ENCODE measurements at regions not wholly inside any gene's neighbourhood (a gene's known extent, or its start where the extent isn't known, plus 50 kb on each side); places are given as distances from the start of the nearest gene placed in this dataset.
"Not testable (repeated sequence)": the region's sequence is repeated elsewhere in the genome, so short reads cannot be mapped to it uniquely, and the experiment has no call there.

DNA sequence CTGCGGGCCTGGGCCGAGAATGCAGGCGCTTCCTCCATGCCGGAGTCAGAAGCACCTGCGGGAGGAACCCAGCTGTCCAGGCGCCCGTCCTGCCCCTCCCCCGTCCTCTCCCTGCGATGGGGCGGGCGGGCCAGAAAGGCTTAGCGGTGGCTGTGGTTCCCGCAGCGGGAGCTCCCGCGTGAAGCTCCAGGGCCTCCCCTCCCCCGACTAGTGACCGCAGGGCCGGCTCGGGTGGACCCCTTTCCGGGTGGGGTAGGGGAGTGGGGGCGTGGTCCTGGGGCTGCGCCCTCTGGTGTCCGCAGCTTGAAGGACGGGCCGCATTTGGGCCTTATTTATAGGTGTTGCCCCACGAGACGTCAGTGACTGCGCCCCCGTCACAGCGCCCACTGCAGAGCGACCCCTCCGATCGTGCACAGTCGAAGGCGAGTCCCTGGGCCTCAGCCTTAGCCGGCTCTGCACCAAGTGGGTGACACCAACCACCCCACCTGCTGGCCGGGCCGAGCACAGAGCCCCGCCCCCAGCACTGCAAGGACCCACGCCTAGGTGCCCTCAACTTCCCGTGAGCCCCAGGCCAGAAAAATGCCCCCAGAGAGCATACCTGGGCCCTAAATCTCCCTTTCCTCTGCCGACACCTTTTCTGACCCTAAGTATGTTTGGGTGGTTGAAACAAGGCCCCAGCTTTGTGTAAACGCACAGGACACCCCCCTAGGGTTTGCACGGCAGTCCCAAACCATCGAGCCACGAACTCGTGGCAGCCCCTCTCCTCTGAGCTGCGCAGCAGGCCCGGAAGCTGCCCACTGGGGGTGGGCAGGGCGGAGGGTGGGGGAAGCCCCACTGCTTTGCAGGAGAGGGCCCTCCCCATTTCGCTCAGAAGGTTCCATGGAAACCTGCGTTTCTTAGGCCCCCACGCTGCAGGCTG lies 252.4 kb downstream of the ANKRD30B start:
- H3K27me3 ChIP-seq (ENCODE audit: control insufficient read depth, insufficient read depth, low read length); H3K4me3 ChIP-seq (ENCODE audit: insufficient read depth, low read depth, low read length); H3K36me3 ChIP-seq (replicated peaks; ENCODE audit: control insufficient read depth, insufficient read depth, low read length); DNase-seq: not testable (repeated sequence)

GRCh38 chr18:15001038-15001794 lies 253.2 kb downstream of the ANKRD30B start:
- H3K36me3 ChIP-seq (replicated peaks; ENCODE audit: control insufficient read depth, insufficient read depth, low read length); H3K27me3 ChIP-seq (ENCODE audit: control insufficient read depth, insufficient read depth, low read length); H3K4me3 ChIP-seq (ENCODE audit: insufficient read depth, low read depth, low read length): not testable (repeated sequence)
- peak; percentile 5 for DNase-seq

DNA sequence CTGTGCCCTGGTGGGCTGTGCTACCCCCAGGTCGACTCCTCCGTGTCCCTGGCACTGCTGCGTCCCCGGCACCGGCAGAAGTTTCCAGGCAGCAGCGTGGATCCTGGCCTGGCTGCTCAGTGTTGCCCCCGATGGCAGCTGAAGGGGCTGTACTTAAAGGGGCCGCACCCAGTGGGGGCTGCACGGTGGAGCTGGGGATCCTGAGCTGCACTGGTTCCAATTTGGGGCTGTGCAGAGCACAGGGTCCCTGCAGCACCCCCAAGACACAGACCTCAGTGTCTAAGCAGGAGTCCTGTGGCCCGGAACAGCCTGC lies 253.8 kb downstream of the ANKRD30B start:
- not testable (repeated sequence) for H3K36me3 ChIP-seq (replicated peaks; ENCODE audit: control insufficient read depth, insufficient read depth, low read length); H3K27me3 ChIP-seq (ENCODE audit: control insufficient read depth, insufficient read depth, low read length); H3K4me3 ChIP-seq (ENCODE audit: insufficient read depth, low read depth, low read length)
- peak; percentile 2 for DNase-seq

DNA sequence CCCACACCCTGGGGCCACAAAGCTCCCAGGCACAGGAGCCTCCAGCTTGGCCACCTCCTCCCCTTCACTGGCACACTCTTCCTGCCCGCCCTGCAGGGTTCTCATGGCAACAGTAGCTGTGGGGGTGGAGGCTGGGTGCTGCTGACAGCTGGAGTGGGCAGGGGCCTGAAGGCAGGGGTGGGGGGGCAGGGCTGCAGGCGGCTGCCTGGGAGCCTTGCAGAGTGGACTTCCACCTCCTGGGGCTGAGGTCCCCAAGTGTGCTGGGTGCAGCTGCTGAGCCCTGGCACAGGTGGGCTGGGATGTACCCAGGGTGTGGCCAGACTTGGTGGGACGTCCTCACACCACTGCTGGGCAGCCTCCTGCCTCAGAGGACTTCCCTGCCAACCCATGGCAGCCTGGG lies 254.8 kb downstream of the ANKRD30B start:
- DNase-seq; H3K36me3 ChIP-seq (replicated peaks; ENCODE audit: control insufficient read depth, insufficient read depth, low read length); H3K27me3 ChIP-seq (ENCODE audit: control insufficient read depth, insufficient read depth, low read length): not testable (repeated sequence)

DNA sequence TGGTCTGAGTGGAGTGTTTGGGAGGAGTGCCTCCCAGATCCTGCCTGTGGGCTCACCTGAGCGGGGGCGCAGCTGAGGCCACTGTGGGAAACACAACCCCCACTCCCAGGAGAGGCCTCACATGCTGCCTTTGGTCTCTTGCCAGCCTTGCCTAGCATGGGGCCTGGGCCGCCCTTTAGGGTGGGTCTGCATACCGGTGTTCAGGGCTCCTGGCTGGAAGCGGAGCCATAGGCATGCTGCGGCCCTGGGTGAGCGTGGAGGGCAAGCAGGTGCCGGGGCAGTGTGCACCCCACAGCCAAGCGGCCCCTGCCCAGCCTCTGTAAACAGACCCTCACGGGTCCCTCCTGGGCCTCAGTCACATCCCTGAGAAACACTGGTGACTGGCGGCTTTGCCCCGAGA lies 255.3 kb downstream of the ANKRD30B start:
- not testable (repeated sequence) for H3K4me3 ChIP-seq (ENCODE audit: insufficient read depth, low read depth, low read length); DNase-seq

More for the DNA sequence above, 254.8 kb downstream of the ANKRD30B start:
- H3K4me3 ChIP-seq (ENCODE audit: insufficient read depth, low read depth, low read length), result not testable (repeated sequence)

DNA sequence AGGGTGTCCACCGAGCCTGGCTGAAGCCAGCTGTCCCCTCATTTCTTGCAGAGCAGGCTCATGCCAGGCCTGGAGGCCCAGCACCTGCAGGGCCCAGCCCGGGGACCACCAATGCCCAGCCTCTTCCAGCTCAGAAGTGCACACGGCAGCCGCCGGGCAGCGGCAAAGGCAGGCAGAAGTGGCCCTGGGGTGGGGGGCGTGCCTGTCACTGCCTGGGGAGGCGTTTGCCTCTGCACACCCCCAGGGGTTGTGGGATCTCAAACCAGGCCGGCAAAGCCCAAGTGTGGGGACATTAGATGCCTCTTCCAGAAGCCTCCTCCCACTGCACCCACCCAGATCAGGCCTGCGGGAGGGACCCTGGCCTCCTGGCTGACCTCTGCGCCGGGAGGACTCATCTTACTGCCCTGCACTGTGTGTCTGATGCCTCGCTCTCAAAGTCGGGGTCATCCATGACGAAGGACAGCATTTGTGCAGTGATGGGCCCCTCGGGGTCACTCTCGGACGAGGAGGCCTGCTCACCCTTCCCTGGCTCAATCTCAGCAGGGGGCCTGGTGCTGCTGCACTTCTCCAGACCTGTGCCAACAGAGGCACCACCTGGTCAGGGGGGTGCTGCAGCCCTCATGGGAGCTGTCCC lies 255.8 kb downstream of the ANKRD30B start:
- DNase-seq; H3K27me3 ChIP-seq (ENCODE audit: control insufficient read depth, insufficient read depth, low read length); H3K4me3 ChIP-seq (ENCODE audit: insufficient read depth, low read depth, low read length); H3K36me3 ChIP-seq (replicated peaks; ENCODE audit: control insufficient read depth, insufficient read depth, low read length): not testable (repeated sequence)

More for the DNA sequence above, 255.3 kb downstream of the ANKRD30B start:
- not testable (repeated sequence) for H3K36me3 ChIP-seq (replicated peaks; ENCODE audit: control insufficient read depth, insufficient read depth, low read length); H3K27me3 ChIP-seq (ENCODE audit: control insufficient read depth, insufficient read depth, low read length)

DNA sequence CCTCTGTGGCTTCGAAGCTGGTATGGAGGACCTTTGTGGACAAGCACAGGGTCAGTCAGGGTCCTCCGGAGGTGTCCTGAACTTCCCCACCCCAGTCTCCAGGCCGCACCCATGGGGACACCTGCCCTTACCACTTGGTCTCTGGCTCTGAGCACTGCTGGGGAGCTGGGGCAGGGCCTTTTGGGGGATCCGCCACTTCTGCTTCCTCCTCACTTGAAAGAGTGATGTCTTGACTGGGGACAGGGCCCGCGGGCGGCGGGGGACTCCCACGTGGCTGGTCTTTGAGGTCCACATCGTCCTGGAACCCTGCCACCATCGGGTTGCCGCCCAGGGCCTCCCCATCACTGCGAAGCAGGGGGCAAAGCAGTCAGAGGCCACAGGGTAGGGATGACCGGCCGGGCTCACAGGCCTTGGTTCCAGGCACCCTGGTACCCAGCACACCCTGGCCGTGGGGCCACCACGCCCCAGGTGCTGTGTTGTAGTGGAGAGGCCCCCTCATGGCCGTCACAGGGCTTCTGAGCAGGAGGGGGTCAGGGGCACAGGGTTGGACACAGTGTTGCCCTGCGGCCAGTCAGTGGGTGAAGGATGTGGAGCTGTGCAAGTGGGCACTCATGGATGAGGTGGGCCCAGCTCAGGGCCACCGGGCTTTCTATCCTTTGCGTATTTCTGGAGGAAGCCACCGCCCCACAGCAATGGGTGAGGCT lies 256.4 kb downstream of the ANKRD30B start:
- H3K4me3 ChIP-seq (ENCODE audit: insufficient read depth, low read depth, low read length); H3K36me3 ChIP-seq (replicated peaks; ENCODE audit: control insufficient read depth, insufficient read depth, low read length); DNase-seq; H3K27me3 ChIP-seq (ENCODE audit: control insufficient read depth, insufficient read depth, low read length): not testable (repeated sequence)

DNA sequence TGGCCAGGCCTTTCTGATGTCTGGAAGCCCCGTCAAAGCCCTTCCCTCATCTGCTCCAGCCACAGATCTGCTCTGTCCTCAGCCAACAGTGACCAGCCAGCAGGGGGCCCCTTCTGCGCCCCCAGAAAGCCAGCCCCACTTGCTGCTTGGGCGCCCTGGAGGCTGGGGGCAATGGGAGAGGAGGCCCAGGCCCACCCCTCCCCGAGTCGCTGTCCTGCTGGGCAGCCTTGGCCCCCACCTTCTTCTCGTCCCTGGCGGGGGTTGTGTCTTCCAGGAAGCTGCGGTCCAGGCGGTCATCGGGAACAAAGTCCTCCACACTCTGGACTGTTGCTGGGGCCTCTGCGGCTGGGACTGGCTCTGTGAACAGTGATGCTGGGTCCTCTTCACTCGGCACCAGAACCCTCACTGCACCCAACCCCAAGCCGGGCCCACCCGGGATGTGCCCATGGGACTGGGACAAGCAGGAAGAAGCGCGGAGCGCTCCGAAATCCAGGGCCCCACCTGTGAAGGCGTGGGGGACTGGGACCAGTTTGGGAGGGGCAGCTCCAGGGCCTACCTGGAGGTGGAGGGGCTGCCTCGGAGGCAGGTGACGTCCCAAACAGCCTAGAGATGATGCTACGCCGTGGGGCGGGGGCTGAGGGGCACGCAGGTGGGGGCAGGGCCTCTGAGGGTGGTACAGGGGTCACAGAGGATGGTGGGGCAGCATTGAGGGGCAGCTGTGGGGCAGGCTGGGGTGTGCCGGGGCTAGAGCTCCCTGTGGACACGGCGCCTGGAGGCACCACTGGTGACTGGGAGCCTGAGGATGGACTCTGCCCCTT lies 257.6 kb downstream of the ANKRD30B start:
- H3K36me3 ChIP-seq (replicated peaks; ENCODE audit: control insufficient read depth, insufficient read depth, low read length), result no peaks in the 10 kb centered on the region
- H3K27me3 ChIP-seq (ENCODE audit: control insufficient read depth, insufficient read depth, low read length), result no peaks in the 10 kb centered on the region
- no peak overlapping the region for H3K4me3 ChIP-seq (ENCODE audit: insufficient read depth, low read depth, low read length)
- DNase-seq, result no peak

DNA sequence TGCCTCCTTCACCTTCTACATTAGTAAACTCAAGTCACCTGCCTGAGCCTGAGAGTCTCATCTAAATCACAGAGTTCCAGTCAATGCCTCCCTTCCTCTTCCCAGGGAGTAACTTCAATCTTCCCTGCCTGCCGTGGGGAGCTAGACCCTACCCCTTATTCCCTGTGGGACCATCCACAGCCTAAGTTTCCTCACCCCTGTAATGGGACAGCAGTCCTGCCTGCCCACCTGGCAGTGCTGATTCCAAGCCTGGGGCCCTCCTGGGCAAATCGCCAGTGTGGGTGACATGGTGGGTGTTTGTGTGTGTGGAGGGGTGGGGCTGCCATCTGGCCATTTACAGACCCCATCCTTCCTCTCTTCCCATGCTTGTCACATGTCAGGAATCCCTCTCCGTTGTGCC lies 258.6 kb downstream of the ANKRD30B start:
- not testable (repeated sequence) for H3K36me3 ChIP-seq (replicated peaks; ENCODE audit: control insufficient read depth, insufficient read depth, low read length); DNase-seq; H3K27me3 ChIP-seq (ENCODE audit: control insufficient read depth, insufficient read depth, low read length); H3K4me3 ChIP-seq (ENCODE audit: insufficient read depth, low read depth, low read length)

- DNase-seq; H3K4me3 ChIP-seq (ENCODE audit: insufficient read depth, low read depth, low read length); H3K36me3 ChIP-seq (replicated peaks; ENCODE audit: control insufficient read depth, insufficient read depth, low read length); H3K27me3 ChIP-seq (ENCODE audit: control insufficient read depth, insufficient read depth, low read length): not testable (repeated sequence)
Measured at GRCh38 chr18:15026041-15026440, 278.1 kb downstream of the ANKRD30B start.

- not testable (repeated sequence) for H3K27me3 ChIP-seq (ENCODE audit: control insufficient read depth, insufficient read depth, low read length); DNase-seq; H3K36me3 ChIP-seq (replicated peaks; ENCODE audit: control insufficient read depth, insufficient read depth, low read length); H3K4me3 ChIP-seq (ENCODE audit: insufficient read depth, low read depth, low read length)
Measured at GRCh38 chr18:15028037-15028436, 280.1 kb downstream of the ANKRD30B start.

DNA sequence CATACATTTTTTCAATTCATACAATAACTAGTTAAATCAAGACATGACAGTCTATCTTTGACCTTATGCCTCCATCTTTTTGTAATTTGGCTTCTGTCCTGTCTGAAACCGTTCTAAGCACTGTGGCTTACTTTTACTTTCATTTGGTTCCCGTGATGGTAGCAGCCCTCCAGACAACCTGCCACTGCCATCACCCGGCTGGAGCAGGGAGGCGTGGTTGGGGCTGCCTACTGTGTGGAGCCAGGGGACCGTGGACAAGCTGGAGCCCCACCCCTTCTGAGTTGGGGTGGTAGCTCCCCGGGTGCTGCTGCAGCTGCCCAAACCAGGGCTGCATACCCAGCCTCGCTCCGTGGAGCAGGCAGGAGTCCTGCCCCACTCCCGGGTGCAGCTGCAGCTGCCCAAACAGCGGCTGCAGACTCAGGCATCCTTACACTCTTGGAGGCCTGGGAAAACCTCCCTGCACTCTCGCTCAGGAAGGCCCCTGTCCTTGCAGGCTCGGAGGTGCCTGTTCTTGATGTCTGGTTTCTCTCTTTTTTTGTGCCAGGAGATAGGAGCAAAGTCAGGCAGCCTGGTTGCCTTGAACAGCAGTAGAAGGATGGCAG lies 312.4 kb downstream of the ANKRD30B start:
- not testable (repeated sequence) for H3K4me3 ChIP-seq (ENCODE audit: insufficient read depth, low read depth, low read length); DNase-seq

GRCh38 chr18:15061289-15061896 lies 313.4 kb downstream of the ANKRD30B start:
- not testable (repeated sequence) for H3K36me3 ChIP-seq (replicated peaks; ENCODE audit: control insufficient read depth, insufficient read depth, low read length); H3K4me3 ChIP-seq (ENCODE audit: insufficient read depth, low read depth, low read length); DNase-seq; H3K27me3 ChIP-seq (ENCODE audit: control insufficient read depth, insufficient read depth, low read length)

More for the DNA sequence above, 312.4 kb downstream of the ANKRD30B start:
- H3K27me3 ChIP-seq (ENCODE audit: control insufficient read depth, insufficient read depth, low read length); H3K36me3 ChIP-seq (replicated peaks; ENCODE audit: control insufficient read depth, insufficient read depth, low read length): not testable (repeated sequence)
